ENCODE measurements at regions not wholly inside any gene's neighbourhood (a gene's known extent, or its start where the extent isn't known, plus 50 kb on each side); places are given as distances from the start of the nearest gene placed in this dataset.
"Not testable (repeated sequence)": the region's sequence is repeated elsewhere in the genome, so short reads cannot be mapped to it uniquely, and the experiment has no call there.

DNA sequence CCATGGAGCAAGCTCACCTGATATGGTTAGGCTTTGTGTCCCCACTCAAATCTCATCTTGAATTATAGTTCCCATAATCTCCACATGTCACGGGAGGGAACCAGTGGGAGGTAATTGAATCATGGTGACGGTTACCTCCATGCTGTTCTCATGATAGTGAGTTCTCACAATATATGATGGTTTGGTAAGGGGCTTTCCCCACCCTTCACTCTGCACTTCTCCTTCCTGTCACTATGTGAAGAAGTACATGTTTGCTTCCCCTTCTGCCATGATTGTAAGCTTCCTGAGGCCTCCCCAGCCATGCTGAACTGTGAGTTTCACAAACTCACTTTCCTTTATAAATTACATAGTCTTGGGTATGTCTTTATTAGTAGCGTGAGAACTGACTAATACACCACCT, 435.7 kb upstream of the ID2 start:
- no peak for DNase-seq (ENCODE audit: low spot score)

DNA sequence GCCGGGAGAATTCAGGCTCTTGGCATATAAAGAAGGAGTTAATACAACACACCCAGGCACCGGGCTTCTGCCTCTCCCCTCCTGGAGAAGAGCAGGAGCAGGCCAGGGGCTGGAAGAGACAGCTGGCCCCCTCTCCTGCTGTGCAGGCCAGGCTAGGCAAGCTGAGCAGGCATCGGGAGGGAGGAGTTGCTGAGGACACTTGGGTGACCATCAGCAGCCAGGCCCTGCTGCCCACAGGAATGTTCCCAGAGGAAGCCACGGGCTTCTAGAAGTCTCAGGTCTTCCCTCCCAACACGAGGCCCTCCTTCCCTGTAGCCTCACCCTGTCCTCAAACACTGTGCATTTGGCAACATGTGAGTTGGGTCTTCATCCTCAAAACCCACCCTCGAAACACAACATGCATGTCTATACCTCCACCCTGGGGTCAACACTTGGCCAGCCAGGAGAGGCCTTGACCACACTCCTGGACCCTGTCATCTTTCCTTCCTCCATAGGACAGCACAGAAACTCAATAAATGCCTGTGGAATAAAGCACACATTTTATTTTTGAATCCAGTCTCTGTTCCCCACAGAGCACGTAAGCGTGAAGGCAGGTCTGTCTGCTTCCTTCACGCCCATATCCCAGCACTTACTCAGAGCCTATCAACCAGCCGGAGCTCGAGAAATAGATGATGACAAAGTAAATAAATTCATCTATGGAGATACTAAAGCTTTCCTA, 433.8 kb upstream of the ID2 start:
- no peak for DNase-seq (ENCODE audit: low spot score)

DNA sequence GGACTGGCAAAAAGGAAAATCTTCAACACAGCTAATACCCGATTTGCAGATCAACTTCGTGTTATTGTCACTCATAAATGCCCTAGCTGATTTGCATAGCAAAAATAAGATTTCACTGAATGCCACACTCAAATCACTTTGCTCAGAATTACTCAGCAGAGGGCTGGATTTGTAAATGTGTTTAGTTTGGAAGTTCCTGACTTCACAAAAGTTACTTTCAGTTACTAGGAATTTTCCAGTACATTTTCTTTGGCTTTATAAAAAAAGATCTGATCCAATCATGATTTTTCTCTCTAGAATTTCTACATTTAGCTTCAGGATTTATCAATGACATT, 433.3 kb upstream of the ID2 start:
- no peak for DNase-seq (ENCODE audit: low spot score)

DNA sequence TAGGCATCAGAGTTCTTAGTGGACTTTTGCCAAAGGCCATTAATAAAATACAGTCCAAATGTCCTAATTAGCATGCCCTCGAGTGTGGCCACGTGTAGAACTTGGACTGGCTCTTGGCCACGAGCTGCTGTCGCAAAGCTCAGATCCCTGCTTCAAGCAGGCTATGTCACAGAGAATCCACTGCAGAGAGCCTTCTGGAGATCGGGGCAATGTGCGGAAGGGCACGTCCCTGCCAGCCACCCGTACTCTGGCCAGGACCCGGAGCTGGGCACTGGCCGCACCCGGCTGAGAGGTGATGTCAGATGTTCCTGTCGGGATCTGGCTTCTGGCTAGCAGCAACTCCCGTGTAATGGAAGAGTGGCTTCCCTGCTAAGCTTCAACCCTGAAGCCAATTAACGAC, 432.7 kb upstream of the ID2 start:
- DNase-seq (ENCODE audit: low spot score) = no peak

DNA sequence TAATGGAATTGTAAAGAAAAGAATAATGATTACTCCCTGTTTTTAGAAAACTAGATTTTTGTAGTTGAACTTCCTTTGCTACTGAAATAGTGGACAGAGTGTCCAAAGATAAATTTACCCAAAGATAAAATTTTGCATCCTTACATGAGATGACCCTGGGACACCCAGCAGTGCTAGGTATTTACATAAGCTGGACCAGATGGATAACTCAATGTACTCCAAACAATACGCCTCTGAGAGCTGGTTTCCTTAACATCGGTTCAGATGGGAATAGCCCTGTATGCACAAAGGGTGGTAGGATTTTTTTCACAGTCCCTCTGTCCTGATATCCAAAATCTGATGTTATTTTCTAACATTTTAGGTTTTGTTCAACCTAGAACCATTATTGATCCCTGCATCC, 432.1 kb upstream of the ID2 start:
- no peak for DNase-seq (ENCODE audit: low spot score)

DNA sequence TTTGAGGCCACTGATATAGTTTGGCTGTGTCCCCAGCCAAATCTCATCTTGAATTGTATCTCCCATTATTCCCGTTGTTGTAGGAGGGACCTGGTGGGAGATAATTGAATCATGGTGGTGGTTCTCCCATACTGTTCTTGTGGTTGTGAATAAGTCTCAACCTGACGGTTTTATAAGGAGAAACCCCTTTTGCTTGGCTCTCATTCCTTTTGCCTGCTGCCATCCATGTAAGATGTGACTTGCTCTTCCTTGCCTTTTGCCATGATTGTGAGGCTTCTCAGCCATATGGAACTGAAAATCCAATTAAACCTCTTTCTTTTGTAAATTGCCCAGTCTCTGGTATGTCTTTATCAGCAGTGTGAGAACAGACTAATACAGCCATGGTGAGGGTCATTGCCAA, 431.6 kb upstream of the ID2 start:
- not testable (repeated sequence) for DNase-seq (ENCODE audit: low spot score)

DNA sequence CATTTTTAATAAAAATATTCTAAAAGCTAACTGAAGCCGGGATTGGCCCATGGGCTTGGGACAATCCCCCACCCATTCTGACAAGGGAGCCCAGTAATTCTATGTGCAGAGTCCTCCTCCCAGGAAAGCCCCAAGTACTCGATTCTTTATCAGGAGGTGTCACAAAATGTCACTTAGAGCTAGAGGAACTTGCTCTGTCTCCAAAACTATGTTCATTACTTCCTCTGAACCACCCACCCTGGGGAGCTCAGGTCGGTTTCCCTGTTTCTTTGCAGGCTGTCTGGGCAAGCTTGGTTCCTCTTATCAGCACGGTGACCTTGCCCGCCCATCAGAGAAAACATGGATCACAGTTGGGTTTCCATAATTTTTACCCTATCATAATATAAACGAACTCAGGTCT, 430.6 kb upstream of the ID2 start:
- DNase-seq (ENCODE audit: low spot score) = no peak

DNA sequence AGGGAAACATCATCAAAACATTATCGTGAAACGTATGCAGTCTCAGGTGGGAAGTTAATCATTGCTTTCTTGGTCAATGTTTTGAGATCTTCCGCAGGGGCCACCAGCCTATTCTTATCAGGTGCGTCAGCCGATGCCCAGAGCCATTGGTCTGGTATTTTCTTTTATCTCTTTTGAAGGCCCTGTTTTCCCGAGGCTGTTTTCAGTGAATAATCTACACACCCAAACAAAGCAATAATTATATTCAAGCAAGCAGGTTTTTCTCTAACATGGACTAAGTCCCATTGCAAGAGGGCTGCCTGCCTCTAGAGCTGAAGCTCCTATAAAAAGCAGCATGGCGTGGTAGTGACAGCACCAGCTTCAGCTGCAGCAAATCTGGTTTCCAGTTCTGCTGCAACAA, 430.0 kb upstream of the ID2 start:
- DNase-seq (ENCODE audit: low spot score) = no peak

DNA sequence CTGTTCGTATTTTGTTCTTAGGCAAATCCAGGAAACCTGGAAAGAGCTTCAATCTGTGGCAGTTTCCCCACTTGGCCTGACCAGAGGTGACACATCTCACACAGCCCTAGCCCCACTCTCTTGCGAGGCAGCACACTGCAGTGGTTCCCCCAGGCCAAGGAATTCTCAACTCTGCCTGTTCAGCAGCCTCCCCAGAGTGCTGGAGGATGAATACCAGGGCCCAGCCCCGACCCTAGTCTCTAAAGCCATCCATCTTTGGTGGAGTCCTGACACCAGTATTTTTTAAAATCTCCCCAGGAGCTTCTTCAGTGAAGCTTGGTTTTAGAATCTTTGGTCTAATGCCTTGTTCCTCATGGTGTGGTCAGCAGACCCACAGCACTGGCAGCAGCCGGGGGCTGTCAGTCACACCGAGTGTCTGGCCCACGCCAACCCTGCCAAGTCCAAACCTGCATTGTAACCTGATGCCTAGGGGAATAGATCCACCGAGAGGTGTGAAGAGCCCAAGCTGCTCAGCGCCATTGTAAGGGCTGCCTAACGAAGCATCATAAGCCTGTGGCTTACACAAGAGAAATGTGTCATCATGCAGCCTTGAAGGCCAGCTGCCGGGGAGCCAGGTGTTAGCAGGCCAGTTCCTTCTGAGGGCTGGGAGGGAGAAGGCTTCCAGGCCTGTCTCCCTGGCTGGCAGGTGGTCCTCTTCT, 428.7 kb upstream of the ID2 start:
- no peak for DNase-seq (ENCODE audit: low spot score)

DNA sequence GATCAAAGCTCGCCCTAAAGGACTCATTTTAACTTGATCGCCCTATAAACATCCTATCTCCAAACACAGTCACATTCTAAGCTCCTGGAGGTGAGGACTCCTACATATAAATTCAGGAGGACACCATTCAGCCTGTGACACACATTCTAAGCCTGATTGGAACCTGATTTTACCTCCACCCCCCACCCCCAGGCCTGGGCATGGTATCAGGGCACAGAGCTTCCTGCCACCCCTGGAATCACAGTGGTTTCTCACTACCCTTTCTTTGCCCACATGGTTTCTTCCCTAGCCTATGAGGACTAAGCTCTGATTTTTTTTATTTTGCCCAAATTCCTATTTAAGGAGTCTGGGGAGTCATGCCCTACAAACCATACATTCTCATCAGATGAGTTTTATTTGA, 428.1 kb upstream of the ID2 start:
- DNase-seq (ENCODE audit: low spot score) = no peak

DNA sequence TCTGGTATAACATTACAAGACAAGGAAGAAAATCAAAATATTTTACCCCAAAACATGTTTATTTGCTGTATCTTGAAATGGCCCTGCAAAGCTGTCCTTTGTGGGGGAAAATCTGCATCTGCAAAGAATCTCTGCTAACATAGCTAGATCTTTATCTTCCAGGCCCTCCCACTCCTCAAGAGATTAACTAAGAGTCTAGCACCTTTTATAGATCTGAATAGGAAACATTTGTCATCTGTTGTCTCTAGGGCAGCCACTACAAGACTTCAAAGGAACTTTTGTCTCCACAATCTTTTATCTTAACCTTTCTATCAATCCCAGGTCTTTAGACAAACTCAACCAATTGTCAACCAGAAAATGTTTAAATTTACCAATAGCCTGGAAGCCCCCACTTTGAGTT, 427.6 kb upstream of the ID2 start:
- not testable (repeated sequence) for DNase-seq (ENCODE audit: low spot score)

DNA sequence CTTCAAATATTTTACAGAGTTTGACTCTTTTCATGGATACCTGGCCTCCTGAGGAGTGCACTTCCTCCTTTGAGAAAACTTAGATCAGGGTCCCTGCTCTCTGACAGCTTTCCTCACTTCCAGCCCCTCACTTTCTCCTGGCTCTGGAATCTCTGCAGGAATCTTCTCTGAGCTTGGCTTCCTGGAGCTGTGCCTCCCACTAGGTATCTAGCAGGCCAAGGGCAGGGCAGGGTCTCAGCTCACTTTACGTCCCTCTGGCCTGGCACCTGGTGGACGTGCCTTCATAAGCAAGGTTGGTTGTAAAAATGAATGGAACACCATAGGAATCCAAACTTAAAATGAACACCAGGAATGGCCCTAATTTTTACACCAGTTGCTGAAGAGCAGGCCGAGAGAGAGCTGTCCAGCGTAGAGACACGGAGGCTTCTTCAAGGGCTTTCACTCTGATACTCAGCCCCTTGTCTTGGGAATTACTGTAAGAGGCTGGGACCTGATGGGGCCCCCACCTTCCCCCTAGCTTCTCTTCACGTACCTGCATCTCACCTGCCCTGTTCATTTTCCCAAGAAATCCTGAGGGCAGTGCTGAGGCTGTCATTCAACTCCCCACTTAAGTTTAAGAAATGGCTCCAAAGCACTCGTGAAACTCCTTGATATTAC, 426.9 kb upstream of the ID2 start:
- no peak for DNase-seq (ENCODE audit: low spot score)

DNA sequence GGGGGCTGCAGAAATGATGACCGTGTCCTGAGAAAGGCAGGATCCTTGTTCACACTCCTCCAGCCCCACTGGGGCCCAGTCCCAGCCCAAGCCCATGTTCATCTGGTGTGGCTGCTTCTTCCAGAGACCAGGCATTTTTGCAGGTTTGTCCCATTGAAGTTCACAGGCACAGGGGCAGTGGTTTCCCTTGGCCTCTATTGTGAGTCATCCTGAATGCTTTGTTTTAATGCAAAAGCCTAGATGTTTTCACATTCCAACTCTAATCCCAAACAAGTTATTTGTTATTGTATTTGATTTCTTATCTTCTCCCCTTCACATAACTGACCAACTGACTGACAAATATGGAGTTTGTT, 426.4 kb upstream of the ID2 start:
- DNase-seq (ENCODE audit: low spot score) = no peak

DNA sequence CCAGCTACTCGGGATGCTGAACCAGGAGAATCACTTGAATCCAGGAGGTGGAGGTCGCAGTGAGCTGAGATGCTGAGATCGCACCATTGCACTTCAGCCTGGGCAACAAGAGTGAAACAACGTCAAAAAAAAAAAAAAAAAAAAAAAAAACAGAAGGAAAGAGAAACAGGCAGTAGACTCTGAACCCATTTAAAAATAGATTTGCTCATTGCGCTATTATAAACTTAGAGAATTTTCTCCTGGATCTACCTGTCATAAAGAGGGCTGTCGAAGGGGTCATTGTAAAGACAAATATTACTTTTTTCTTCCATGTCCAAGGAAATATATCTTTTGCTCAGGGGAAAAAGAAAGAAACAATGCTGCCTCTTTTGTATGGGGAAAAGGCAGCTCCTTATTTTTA, 425.0 kb upstream of the ID2 start:
- no peak for DNase-seq (ENCODE audit: low spot score)

DNA sequence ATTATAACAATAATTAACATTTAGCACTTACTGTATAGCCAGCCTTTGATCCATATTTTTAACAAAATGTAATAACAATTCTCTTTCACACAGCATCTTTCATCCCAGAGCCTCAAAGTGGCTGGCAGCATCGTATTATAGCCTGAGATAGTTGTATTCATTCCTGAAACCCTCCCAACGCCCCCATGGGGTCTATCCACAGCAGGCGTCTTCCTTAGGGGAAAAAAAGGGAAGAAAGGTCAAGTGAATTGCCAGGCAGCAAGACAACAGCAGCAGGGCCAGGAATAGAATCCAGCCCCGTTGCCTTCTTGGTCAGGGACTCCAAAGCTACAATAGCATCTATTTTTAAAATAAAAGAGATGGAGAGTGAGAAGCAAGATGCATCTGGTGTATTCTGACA, 424.4 kb upstream of the ID2 start:
- DNase-seq (ENCODE audit: low spot score) = no peak

DNA sequence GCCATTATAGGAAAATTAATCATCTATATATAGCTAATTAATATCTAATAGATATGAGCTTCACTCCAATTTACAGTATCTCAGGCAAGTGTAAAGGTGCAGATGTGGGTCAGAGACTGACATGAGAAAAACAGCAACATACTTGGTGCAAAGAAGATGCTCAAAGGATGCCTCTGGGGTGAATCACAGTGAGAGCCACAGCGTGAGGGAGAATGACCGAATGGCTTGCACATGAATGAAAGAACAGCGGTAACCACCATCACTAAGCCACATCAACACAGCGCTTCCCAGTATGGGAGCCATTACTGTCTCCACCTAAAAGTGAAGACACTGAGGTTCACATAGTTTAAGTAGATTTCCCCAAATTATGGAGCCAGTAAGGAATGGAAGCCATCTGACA, 423.4 kb upstream of the ID2 start:
- DNase-seq (ENCODE audit: low spot score) = no peak

DNA sequence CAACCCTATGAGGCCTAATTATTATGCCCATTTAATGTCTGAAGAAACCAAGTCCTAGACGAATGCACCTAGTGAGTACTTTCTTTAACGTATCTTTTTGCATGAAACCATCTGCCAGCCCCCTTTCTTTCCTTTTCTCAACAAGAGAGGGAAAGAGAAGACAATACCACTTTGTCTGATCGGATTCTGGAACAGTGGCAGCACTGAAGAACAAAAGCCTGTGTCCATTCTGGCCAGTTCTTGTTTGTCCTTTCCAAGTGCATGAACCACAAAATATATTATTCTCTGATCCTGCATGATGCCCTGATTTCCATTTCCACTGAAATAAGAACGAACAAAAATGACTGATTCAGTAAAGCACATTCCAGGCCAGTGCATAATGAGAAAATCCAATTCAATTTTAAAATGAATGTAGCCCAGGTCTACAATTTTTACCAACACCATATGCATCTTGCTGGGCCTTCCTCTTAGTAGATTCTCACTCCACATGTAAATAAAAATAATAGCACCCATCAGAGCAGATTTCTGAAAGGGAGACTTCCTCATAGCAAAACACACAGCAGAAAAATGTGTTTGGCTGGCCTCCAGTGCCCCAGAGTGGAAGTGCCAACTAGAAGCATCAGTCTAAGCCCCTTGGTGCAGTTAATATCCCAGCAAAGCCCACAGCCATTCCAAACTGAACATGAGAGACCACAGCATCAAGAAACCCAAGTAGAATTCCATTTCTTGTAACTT, 422.6 kb upstream of the ID2 start:
- DNase-seq (ENCODE audit: low spot score) = no peak

DNA sequence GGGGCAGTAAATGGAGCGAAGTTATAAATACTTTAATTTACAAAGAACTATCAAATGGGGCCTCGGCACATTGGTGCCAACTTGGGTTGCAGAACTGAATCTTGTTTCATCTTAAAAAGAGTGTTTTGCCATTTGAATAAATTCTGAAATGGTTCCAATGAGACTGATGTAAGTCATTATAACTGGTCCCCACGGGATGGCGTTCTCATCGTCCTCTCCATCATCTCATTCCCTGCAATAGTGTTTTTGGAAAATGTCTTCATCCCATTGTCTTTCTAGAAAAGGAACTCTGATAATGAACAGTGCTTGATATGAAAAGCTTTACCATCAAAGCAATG, 422.0 kb upstream of the ID2 start:
- no peak for DNase-seq (ENCODE audit: low spot score)

DNA sequence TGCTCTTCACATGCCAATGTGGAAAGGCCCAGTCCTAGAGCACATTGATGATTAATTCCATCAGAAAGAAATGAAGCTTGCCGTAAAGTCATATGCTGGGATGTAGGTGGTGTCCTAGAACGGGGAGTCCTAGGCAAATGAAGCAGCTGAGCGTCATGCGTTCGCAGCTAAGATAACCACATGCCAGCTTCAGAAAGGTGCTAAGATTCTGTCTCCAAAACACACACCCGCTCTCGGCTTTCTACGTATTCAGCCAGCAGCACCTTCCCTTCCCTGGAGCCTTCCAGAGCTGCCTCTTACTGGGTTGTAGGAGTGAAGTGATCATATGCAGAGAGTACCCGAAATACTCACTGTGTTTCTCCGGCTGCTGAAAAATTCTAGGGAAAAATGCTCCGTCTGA, 421.6 kb upstream of the ID2 start:
- no peak for DNase-seq (ENCODE audit: low spot score)

DNA sequence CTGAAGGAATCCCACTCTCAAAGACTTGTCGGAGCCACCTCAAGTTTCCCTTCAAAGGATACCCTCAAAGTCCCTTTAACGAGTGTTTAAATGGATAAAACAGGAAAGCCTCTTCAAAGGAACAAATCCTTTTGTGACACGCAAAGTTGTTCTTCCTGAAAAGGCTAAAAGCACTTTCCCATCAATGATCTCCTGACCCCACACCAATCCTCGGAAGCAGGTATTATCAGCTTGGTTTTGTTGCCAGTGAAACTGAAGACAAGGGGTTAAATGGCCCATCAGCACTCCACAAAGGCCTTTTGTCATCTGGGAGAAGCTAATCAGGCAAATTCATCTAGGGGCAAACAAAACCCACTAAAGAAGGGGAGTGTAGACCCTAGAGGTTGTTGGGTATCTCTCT, 418.0 kb upstream of the ID2 start:
- DNase-seq (ENCODE audit: low spot score) = no peak

DNA sequence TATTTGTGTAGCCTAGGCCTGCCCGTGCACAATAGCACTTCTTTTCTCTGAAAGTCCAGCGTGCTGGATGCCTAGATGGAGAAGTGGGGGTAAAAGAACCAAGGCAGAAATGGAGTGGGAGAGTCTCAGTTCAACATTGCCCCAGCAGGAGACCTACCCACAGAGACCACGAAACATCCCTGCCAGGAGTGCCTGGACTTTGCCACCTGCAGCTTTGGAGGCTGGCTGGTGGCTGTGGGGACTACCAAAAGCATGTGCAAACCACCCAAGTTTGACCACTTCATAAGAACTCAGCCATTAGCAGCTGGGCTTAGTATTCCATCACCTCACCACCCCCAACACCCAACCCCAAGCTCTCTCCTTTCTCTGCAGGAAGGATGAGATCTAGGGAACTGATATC, 416.9 kb upstream of the ID2 start:
- DNase-seq (ENCODE audit: low spot score) = no peak

DNA sequence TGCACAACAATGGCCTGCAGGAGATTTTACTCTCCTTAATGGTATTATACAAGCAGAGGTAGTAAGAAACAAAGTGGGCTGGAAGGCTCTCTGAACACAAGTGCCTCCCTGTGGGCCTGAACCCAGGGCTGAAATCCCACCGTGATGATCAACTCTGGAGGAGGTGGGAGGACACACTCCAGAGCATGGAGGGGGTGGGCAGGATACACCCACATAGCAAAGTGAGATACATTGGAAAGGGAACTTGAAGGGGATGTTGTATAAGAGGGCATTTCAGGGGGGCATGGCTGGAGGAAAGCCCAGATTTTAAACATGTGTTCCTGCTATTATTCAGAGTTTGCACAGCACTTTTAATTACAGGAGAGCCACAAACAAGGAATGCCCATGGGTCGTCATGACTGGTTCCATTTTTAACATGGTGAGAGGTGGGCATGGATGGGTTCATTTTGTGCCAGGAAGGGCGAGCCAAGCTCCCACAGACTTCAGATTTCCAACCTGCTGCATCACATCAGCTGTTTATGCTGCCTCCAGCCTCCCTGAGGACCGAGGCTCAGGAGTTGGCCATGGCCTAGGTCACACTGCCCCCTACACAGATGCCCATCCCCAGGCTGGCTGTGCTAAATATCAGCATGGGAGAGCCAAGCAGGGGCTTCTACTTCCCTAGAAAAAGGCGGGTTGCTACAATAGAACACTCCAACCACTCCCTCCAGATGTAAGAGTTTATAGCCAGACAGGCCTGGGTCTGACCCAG, 416.2 kb upstream of the ID2 start:
- no peak for DNase-seq (ENCODE audit: low spot score)

Measured in HT-29 (cell line).